Suppressor macrophage treated with lipopolysaccharide for 1 hour (primary cell): ENCODE measurements at regions not wholly inside any gene's neighbourhood (a gene's known extent, or its start where the extent isn't known, plus 50 kb on each side); places are given as distances from the start of the nearest gene placed in this dataset.

Experiments
- DNase-seq, 3 donors: peaks; one replicate each; pipeline ENCODE4 v3.0.0-alpha.2; 2020 to 2022

GRCh38 chr16:86356804-86357203, 153.5 kb upstream of the FOXF1 start:
- no peak for DNase-seq

DNA sequence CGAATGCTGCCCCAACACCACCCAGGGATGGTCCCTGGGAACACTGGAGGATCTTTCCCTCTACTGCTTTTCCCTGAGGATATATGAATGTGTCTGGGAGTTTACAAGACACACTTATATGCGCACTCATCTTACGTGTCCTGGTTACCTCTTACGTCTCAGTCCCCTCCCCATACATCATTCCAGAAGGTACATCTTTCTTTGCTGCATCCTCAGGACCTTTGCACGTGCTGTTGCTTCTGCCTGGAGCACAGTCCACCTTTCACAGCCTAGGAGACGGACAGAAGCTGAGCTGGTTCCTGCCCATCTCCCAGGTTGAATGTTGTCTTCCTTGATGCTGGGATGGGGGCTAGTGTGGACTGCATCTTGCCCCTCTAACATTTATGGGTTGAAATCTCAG, 153.0 kb upstream of the FOXF1 start:
- no peak for DNase-seq

- no peak for DNase-seq
Observed at GRCh38 chr16:86357950-86358349, 152.4 kb upstream of the FOXF1 start.

DNA sequence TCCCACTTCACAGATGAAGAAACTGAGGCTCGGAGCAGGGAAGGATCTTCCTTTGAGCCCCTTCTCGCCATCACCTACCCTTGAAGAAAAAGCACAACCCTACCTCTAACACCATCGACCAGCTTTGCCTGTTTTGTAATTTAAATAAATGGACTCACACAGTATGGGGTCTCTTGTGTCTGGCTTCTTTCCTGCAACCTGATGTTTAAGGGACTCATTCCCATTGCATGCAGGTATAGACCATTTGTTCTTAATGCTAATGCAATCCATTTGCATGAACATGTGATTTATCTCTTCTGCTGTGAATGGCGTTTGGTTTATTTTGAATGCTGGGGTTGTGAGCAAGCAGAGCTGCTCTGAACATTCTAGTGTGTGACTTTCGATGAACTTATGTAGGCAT, 150.8 kb upstream of the FOXF1 start:
- DNase-seq: no peak

DNA sequence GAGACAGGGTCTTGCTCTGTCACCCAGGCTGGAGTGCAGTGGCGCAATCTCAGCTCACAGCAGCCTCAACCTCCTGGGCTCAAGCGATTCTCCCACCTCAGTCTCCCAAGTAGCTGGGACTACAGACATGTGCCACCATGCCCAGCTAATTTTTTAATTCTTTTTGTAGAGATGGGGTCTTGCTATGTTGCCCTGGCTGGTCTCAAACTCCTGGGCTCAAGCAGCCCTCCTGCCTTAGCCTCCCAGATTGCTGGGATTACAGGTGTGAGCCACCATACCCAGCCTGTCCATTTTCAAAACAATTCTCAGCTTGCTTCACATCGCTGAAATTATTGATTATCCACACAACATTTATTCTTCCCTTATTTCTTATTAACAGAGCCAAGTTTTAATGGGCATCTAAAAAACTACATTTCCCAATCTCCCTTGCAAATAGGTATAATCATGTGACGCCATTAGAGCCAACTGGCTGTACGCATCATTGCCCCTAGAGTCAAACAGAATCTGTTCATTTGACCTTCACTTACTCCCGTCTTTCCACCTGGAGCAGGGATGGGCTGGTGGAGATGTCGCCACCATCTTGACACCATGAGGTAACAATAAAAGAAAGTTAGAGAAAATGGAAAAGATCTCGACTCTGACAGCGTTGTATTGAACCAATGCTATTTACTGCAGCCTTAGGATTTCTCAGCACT, 148.0 kb upstream of the FOXF1 start:
- no peak for DNase-seq

DNA sequence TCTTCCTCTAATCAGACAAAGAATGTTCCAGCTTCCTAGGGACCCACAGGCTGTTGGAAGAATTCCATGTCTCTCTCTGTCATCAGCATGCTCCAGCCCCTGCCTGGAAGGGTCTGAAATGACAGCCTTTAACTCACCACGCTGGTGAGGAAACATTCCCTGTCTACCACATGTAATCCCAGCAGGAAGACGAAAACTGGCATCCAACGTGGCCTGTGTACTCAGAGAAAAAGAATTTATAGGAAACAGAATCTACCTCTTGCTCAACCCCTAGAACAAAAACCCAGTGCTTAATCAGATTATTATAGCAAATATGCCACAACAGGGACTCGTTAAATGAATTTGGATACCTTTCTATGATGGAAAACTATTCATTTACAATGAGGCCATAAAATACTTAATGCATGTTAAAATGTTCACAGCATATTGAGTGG, 147.3 kb upstream of the FOXF1 start:
- no peak for DNase-seq

GRCh38 chr16:86363836-86364618, 146.3 kb upstream of the FOXF1 start:
- DNase-seq: no peak

GRCh38 chr16:86364653-86365380, 145.5 kb upstream of the FOXF1 start:
- DNase-seq: no peak

DNA sequence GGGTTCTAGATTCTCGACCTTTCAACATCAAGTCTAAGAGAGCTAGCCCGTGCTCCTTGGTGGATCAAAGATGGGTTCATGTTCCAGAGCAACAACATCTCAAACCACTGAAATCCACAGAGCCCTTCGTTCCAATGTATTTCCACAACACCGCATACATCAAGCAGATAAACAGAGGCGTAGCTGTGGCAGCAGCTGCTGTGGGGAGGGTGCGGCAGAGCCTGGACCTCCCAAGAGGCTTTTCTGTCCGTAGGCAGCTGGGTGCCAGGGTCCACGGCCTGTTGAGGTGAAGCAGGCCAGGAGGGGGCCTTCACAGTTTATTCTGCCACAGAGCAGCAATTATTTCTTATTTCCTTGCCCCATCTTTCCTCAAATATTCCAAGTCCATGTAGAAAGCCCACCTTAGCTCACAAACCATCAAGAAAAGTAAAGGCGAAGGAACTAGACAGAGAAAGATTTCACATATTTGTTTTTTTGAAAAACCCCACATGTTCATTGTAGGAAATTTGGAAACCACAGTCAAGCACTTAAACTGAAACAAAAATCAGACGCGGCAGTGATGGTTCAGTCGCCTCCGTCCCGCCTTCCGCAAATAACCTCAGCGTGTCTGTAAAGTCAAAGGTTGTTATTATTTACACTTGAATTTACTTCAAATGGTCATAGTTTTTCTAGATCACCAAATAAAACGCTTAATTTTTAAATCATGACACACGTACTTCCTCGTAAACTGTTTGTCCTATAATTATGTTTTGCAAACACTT, 144.6 kb upstream of the FOXF1 start:
- DNase-seq: no peak

- DNase-seq: no peak
Observed at GRCh38 chr16:86366481-86366880, 143.8 kb upstream of the FOXF1 start.

GRCh38 chr16:86367291-86368072, 142.8 kb upstream of the FOXF1 start:
- DNase-seq: no peak

- no peak for DNase-seq
Observed at GRCh38 chr16:86368261-86368660, 142.1 kb upstream of the FOXF1 start.

DNA sequence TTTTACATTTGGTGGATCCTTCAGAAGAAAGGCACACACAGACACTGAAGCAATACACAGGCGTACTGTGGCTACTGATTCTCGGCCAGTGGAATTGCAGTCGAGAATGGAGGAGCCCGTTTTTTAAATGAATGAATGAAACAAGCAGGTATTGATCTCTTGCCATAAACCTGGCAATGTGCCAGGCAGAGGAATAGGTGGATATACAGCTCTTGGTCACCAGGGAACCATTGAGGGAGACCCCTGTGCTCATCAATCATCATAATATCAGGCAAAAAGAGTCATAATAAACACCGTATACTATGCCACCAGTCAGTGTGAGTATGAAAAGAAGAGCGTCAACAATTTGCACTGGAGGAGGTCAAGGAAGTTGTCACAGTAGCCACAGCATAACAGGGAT, 140.3 kb upstream of the FOXF1 start:
- no peak for DNase-seq

- no peak for DNase-seq
Observed at GRCh38 chr16:86371083-86371803, 139.1 kb upstream of the FOXF1 start.

DNA sequence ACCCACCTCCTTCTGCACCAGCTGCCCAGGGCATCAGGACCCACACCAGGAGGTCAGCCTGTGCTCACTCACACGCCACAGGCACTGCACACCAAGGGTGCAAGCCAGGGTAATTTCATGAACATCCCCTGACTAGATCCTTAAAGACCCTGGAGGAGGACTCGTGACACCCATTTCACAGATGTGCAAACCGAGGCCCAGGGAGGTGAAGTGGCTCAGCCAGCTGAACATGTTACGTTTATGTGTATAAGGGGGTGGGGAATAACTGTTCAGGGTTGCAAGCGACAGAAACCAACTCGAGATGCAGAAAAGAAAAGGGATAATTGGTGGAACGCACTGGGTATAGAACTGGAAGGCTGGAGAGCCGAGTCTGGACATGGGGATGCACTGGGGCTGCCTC, 138.1 kb upstream of the FOXF1 start:
- DNase-seq: no peak

DNA sequence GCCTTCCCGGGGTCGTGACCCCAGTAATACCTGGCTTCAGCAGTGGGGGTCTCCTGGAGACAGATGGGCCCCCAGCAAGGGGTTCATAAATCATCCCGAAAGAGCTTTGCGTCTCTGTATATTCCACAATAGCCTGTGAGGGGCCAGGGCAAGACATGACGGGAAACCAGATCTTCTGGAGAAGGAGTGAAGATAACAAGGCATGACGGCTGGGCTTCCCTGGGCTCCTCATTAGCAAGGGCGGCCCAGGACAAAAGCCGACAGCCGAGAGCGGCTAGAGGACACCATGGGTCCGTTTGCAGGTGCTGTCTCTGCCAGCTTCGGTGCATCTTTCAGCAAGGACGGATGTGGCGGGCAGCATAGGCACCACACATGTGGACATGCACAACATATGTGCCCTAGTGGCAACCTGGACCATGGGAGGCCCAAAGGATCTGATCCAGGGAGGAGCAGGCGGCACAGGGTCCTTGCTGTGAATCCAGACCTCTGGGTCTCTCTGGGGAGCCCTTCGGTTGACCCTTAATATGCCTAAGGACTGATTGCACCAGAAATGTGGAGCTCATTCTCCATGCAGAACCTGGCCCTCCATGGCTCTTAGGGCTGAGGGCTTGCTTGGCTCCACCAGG, 136.9 kb upstream of the FOXF1 start:
- DNase-seq: no peak

- no peak for DNase-seq
Observed at GRCh38 chr16:86374603-86375130, 135.7 kb upstream of the FOXF1 start.

- no peak for DNase-seq
Observed at GRCh38 chr16:86375364-86375763, 135.0 kb upstream of the FOXF1 start.

DNA sequence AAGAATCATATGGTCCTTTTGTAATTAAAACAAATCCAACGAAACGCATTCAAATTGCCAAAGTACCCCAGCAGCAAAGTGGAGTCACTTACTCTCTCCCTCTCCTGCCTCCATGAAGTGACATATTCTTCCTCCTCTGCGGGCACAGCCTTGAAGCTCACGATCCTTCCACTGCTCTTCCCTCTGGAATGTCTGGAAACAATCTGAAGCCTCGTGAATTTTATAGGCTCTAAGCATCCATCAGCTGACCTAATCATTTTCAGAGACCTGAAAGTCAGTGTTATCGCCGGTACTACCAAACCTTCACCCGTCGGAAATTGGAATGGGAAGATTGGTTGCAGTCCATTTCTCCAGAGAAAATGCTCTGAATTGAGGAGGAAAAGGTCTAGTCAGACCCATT, 134.5 kb upstream of the FOXF1 start:
- DNase-seq: no peak

GRCh38 chr16:86376837-86377236, 133.5 kb upstream of the FOXF1 start:
- peak; percentile 27 to 55 (median 37) for DNase-seq
